ENCODE measurements at regions not wholly inside any gene's neighbourhood (a gene's known extent, or its start where the extent isn't known, plus 50 kb on each side); places are given as distances from the start of the nearest gene placed in this dataset.
"Not testable (repeated sequence)": the region's sequence is repeated elsewhere in the genome, so short reads cannot be mapped to it uniquely, and the experiment has no call there.

DNA sequence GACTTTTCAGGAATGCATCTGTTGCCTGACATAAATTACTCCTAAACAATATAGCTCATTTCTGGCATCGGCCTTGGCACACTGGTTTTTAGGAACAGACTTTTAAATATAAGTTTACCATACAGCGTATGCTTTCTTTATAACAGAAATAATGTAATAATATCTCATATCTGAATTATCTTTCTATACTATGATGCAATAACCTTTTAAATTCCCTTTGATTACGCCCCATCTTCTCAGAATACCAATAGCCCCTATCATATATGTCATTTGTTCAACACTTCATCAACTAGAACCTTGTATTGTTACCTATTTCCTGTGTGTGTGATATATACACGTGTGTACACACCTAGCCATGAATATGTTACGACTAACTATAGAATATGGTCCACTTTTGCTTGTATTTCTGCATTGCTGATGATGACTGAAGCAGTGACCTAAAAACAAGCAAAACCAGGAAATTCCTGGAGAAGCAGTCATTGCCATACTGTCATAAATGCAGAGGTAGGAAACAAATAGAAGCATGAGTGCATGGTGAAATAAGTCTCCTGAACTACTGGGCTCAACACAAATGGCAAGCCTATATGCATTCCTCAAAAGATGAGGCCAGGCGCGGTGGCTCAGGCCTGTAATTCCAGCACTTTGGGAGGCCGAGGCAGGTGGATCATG, 618.4 kb upstream of the NRP1 start:
- DNase-seq, result no peak

DNA sequence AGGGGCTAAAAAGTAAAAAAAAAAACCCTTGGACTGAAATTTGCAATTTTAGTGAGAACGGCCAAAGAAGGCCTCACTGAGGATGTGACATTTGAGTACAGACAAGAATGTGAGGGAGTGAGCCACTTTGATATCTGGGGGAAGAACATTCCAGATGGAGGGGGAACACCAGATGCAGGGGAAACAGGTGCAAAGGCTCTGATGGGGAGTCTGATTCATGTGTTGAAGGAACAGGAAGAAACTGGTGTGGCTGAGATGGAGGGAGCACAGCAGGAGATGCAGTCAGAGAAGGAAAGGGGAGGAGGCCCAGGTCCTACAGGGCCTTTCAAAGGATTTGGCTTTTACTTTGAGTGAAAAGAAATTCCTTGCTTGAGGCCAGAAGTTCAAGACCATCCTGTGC, 615.7 kb upstream of the NRP1 start:
- no peak for DNase-seq

GRCh38 chr10:33947544-33947943, 613.1 kb upstream of the NRP1 start:
- no peak for DNase-seq

- DNase-seq, result no peak
Measured at GRCh38 chr10:33945051-33945450, 610.6 kb upstream of the NRP1 start.

- no peak for DNase-seq
Measured at GRCh38 chr10:33942508-33942907, 608.0 kb upstream of the NRP1 start.

DNA sequence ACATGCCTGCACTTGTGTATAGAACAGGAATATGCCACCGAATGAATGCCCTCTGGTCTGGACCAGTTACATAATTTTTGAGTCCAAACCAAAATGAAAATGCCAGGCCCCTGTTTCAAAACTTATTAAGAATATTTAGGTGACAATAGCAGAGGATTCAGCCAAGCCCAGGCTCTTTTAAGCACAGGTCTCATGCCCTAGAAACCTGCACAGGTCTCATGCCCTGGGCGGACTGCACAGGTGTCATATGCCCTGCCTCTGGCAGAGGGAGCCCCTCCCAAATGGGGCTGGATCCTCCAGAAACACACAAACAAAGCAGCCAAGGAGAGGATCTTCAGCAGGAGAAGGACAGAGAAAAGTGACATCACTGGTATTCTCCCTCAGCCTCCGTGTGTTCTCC, 605.4 kb upstream of the NRP1 start:
- no peak for DNase-seq

- no peak for DNase-seq
Measured at GRCh38 chr10:33939410-33939809, 604.9 kb upstream of the NRP1 start.

GRCh38 chr10:33938001-33938400, 603.5 kb upstream of the NRP1 start:
- no peak for DNase-seq

DNA sequence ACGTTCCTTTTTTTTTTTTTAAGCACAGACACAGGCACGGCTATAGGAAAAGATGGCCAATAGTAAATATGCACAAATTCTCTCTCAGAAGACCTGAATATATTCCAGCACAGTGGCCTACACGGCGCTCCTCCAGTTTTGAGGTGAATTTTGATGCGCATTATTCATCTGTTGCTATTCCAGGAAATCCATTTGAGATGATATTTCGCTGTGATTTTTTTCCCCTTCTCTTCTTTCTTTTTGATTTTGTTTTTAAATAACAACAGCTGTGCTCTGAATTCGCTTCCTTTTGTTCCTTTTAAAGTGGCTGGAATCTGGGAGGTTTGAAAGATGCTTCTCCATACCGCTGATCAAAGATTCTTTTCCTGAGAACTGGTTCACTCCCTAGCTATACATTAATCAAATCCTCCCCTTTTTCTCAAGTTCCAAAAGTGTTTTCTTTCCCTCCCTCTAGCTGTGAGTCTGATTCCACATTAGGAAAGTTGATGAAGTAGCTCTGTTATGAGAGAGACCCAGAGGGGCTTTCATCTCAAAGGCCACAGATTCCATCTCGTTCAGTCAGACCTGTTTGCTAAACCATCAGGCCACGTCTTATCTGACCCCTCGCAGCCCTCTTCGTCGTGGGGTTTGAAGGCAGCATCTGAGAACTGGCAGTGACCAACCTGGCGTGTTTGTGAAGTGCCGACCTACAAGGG, 602.7 kb upstream of the NRP1 start:
- no peak for DNase-seq

DNA sequence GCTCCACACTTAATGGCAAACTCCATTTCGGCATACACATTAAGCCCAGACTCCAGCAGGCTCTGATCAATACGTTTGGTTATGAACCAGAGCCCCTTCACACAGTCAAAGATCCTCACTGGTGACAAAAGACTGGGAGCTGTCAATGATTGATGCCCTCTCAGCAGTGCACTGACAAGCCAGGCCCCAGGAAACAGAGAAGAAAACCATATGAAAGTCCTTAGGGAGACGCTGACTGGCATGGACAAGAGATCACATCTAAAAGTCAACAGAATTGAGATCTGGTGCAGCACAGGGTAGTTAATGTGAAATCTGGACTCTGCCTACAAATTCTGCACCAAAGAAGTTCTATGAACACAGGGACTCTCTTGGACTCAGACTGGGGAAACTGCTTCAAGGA, 600.9 kb upstream of the NRP1 start:
- no peak for DNase-seq

DNA sequence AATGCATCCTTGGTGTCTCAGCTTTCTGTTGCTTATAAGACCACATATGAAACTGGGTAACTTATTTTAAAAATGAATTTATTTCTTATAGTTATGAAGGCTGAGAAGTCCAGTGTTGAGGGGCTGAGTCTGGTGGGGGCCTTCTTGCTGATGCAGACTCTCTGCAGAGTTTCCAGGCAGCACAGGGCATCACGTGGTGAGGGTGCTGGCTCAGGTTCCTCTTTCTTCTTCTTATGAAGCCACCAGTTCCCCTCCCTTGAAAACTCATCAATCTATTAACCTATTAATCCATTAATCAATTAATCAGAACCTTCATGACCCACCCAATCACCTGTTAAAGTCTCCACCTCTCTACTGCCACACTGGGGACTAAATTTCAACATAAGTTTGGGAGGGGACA, 595.6 kb upstream of the NRP1 start:
- DNase-seq, result no peak

DNA sequence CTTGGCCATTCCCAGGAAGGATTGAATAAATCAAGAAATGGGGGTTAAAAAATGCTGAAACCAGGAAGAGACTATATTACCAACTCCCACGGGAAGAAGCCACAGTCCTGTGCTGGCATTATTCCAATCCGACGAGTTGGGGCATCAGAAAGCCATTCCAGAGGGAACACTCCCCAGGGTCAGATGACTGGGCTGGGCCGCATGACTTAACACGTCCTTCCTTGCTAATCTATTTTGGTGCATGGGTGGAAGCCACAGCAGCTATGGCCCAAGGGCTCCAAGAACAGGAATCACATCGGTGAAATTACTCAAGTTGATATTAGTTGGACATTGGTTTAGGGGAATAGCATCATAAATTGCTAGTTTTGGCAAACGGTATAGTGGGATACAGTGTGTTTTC, 592.9 kb upstream of the NRP1 start:
- DNase-seq, result no peak

DNA sequence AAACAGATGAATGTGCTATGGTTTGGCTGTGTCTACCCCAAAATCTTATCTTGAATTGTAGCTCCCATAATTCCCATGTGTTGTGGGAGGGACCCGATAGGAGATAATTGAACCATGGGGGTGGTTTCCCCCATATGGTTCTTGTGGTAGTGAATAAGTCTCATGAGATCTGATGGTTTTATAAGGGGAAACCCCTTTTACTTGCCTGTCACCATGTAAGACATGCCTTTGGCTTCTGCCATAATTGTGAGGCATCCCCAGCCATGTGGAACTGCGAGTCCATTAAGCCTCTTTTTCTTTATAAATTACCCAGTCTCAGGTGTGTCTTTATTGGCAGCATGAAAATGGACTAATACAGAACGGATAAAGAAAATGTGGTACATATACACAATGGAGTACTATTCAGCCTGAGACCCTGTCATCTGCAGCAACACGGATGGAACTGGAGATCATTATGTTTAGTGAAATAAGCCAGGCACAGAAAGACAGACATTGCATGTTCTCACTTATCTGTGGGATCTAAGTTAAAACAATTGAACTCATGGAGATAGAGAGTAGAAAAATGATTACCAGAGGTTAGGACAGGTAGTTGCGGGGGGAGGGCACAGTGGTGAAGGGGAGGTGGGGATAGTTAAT, 587.6 kb upstream of the NRP1 start:
- no peak for DNase-seq

DNA sequence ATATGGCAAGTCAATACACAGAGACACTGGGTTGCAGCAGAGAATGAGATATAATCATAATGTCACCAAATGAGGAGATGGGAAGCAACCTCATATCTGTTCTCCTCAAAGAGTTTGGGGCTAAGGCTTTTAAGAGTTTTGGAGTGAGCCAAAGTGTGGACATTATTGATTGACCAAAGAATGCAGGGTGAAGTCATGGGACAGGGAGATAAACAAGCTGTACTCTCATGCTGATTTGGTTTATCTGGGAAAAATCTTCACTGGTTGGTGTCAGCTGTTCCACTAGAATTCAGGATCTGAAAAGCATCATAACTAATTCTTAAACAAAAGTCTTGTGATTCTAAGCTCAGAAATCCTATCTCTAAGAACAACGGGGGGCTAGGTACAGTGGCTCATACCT, 585.9 kb upstream of the NRP1 start:
- no peak for DNase-seq

DNA sequence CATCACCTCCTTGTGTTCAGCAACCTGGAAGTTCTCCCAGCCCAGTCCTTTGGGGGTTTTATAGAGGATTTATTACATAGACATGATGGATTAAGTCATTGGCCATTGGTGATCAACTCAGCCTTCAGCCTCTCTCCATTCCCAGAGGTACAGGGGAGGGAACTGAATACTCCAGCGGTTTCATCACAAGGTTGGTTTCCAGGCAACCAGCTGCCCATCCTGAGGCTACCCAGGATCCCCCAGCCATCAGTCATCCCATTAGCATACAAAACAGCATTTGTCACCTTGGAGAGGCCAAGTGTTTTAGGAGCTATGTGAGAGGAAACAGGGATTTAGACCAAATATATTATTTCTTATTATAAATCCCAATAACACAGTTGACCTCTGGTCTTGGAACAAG, 584.8 kb upstream of the NRP1 start:
- DNase-seq, result no peak

- DNase-seq, result no peak
Measured at GRCh38 chr10:33917069-33917780, 582.8 kb upstream of the NRP1 start.

GRCh38 chr10:33914746-33915145, 580.3 kb upstream of the NRP1 start:
- no peak for DNase-seq

DNA sequence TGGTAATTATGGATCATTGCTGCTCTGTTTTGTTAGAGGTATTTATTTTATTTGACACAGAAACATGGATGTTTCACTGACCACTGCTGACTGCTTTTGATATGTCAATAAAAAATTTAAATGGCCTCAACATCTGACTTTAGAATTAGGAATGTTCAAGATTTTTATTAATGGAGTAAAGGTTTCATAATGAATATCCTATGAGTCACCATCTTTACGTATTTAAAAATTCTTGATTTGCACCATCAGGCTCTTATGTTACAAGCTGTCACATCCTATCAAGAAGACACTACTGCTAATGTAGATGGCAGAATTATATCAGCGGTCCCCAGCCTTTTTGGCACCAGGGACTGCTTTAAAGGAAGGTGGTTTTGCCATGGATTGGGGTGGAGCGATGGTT, 578.7 kb upstream of the NRP1 start:
- no peak for DNase-seq

DNA sequence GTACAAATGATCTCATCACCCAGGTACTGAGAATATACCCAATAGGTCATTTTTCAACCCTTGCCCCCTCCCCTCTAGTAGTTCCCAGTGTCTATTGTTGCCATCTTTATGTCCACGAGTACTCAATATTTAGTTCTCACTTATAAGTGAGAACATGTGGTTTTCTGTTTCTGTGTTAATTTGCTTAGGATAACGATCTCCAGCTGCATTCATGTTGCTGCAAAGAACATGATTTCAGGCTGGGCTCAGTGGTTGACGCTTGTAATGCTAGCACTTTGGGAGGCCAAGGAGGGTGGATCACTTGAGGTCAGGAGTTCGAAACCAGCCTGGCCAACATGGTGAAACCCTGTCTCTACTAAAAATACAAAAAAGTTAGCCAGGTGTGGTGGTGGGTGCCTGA, 575.0 kb upstream of the NRP1 start:
- not testable (repeated sequence) for DNase-seq

- no peak for DNase-seq
Measured at GRCh38 chr10:33901166-33901565, 566.7 kb upstream of the NRP1 start.

- DNase-seq, result no peak
Measured at GRCh38 chr10:33900596-33900995, 566.1 kb upstream of the NRP1 start.

DNA sequence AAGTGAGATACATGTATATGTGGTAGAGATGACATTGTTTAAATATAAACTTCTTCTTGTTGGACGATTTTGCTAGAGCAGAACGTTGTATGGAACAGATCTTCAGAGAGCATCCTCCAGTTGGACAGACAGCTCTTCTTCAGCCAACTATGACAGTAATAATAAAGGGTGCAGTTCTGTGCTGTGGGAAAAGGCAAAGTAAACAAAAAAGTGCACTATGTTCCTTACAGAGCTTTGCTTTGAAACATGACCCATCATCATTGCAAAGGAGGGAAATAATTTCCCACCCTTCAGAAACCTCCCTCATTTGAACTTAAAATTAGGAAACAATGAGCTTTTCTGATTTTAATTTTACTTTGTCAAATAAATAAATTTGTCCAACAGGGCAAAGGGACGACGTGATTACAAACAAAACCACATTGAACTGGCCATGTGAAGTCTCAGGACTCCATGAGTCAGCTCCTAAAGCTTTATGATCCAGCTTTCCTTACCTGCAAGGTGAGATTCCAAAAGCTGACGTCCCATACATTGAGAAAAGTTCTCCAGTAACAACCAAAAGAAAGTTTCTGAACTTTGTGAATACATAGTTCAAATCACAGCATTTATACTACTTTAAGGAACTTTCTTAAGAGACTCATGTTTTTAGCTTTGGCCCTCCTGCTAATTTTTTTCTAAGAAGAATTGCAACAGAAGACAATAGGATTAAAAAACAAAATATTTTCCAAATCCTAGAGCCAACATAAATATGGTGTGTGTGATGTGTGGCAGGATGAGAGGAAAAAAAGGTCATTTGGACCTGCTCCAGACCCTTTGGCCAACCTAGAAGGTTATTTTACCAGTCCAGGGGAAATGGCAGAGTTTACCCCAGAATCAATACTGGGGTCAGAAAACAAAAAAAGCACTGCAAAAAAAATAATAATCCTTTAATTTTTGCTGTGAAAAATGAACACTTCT, 565.4 kb upstream of the NRP1 start:
- no peak for DNase-seq

GRCh38 chr10:33897291-33897752, 562.9 kb upstream of the NRP1 start:
- no peak for DNase-seq

All from NCI-H446 (cell line).